C4-2B (cell line): ENCODE measurements at regions not wholly inside any gene's neighbourhood (a gene's known extent, or its start where the extent isn't known, plus 50 kb on each side); places are given as distances from the start of the nearest gene placed in this dataset.

Experiments used
- H3K27ac ChIP-seq: fragments of 450-650 bp; 2 replicates; pipeline ENCODE4 v1.5.1; 2017
- CTCF ChIP-seq: fragments of 450-650 bp; conservative IDR thresholded peaks from 2 replicates; pipeline ENCODE4 v1.5.1; 2017; ENCODE audit warnings: mild to moderate bottlenecking
- ZFX ChIP-seq: fragments of 450-650 bp; IDR thresholded peaks from 2 replicates; pipeline ENCODE4 v1.6.1; 2017

GRCh38 chr14:100012478-100013327 lies 52.5 kb upstream of the EVL start:
- H3K27ac ChIP-seq: no peak overlapping the region
- TF ChIP-seq ZFX (no peak), CTCF (no peak)

GRCh38 chr14:100015251-100015655 lies 50.0 kb upstream of the EVL start:
- TF ChIP-seq ZFX (no peak), CTCF (no peak)
- no peak overlapping the region for H3K27ac ChIP-seq
